GM23338 (cell line): ENCODE measurements at regions not wholly inside any gene's neighbourhood (a gene's known extent, or its start where the extent isn't known, plus 50 kb on each side); places are given as distances from the start of the nearest gene placed in this dataset.

Source experiments
- ATAC-seq: fragments of 200-7000 bp; cut with Tn5 transposase; 3 replicates; pipeline ENCODE4 v1.9.1; 2020
- DNase-seq: peaks from one replicate; pipeline ENCODE4 v3.0.0-alpha.2; 2015; ENCODE audit warnings: low spot score
- H2AFZ ChIP-seq: fragments of 200-600 bp; sonication (generic); 2 replicates; pipeline ENCODE4 v1.8.0; 2016; ENCODE audit warnings: antibody characterized with exemption, mild to moderate bottlenecking, moderate library complexity
- H3F3A ChIP-seq: fragments of 200-600 bp; sonication (generic); replicated peaks from 2 replicates; pipeline ENCODE4 v1.8.0; 2017; ENCODE audit warnings: antibody characterized with exemption, mixed run types, low read depth
- H3K27ac ChIP-seq: fragments of 200-600 bp; sonication (generic); 2 replicates; pipeline ENCODE4 v1.6.1; 2016; ENCODE audit warnings: low read depth
- H3K27me3 ChIP-seq: fragments of 200-600 bp; sonication (generic); 2 replicates; pipeline ENCODE4 v1.8.0; 2016; ENCODE audit warnings: mild to moderate bottlenecking, mixed run types, moderate library complexity; ENCODE audit not compliant: insufficient read depth
- H3K36me3 ChIP-seq: fragments of 200-600 bp; sonication (generic); 2 replicates; pipeline ENCODE4 v1.8.0; 2016; ENCODE audit warnings: mild to moderate bottlenecking; ENCODE audit not compliant: insufficient read depth
- H3K4me1 ChIP-seq: fragments of 200-600 bp; sonication (generic); 2 replicates; pipeline ENCODE4 v1.8.0; 2016; ENCODE audit warnings: mild to moderate bottlenecking, moderate library complexity; ENCODE audit not compliant: insufficient read depth
- H3K4me2 ChIP-seq: fragments of 200-600 bp; sonication (generic); 2 replicates; pipeline ENCODE4 v1.7.1; 2017; ENCODE audit warnings: mixed run types
- H3K4me3 ChIP-seq: fragments of 200-600 bp; sonication (generic); 2 replicates; pipeline ENCODE4 v1.6.1; 2016; ENCODE audit warnings: mixed run types
- H3K79me2 ChIP-seq: fragments of 200-600 bp; sonication (generic); replicated peaks from 2 replicates; pipeline ENCODE4 v1.8.0; 2017; ENCODE audit warnings: mild to moderate bottlenecking; ENCODE audit not compliant: insufficient read depth
- H3K9me2 ChIP-seq: fragments of 200-600 bp; sonication (generic); 2 replicates; pipeline ENCODE4 v1.8.0; 2017; ENCODE audit not compliant: insufficient read depth
- H4K20me1 ChIP-seq: fragments of 200-600 bp; sonication (generic); replicated peaks from 2 replicates; pipeline ENCODE4 v1.8.0; 2017; ENCODE audit warnings: mild to moderate bottlenecking; ENCODE audit not compliant: insufficient read depth
- H3K27ac Mint-ChIP-seq: 2 replicates; pipeline ENCODE4 v1.8.0; 2020; ENCODE audit warnings: inconsistent platforms, mild to moderate bottlenecking, moderate library complexity, mixed read lengths
- H3K27me3 Mint-ChIP-seq: 3 replicates; pipeline ENCODE4 v1.8.0; 2022; ENCODE audit warnings: low read depth, mild to moderate bottlenecking, moderate library complexity, mixed read lengths, inconsistent platforms; ENCODE audit not compliant: insufficient read depth, poor library complexity
- H3K36me3 Mint-ChIP-seq: 3 replicates; pipeline ENCODE4 v1.8.0; 2021; ENCODE audit warnings: low read depth, mild to moderate bottlenecking, inconsistent platforms, moderate library complexity, mixed read lengths
- H3K4me1 Mint-ChIP-seq: 3 replicates; pipeline ENCODE4 v1.8.0; 2020; ENCODE audit warnings: mild to moderate bottlenecking, inconsistent platforms, mixed read lengths
- H3K4me3 Mint-ChIP-seq: 3 replicates; pipeline ENCODE4 v1.8.0; 2021; ENCODE audit warnings: moderate library complexity, mild to moderate bottlenecking, inconsistent platforms, mixed read lengths
- H3K9me3 Mint-ChIP-seq: 3 replicates; pipeline ENCODE4 v1.8.0; 2020; ENCODE audit warnings: moderate library complexity, mild to moderate bottlenecking, inconsistent platforms, mixed read lengths
- CREB1 ChIP-seq: fragments of 250-450 bp; sonication (Bioruptor Pico); IDR thresholded peaks from 2 replicates; pipeline ENCODE4 v1.5.0; 2020; ENCODE audit warnings: low read depth, mild to moderate bottlenecking, moderate library complexity
- EZH2 ChIP-seq: fragments of 200-600 bp; sonication (generic); IDR thresholded peaks from one replicate; pipeline ENCODE4 v1.8.0; 2017; ENCODE audit warnings: antibody characterized with exemption, mild to moderate bottlenecking, low read depth; ENCODE audit not compliant: unreplicated experiment
- EZH2phosphoT487 ChIP-seq: fragments of 200-600 bp; sonication (generic); IDR thresholded peaks from one replicate; pipeline ENCODE4 v1.8.1; 2018; ENCODE audit warnings: antibody characterized with exemption; ENCODE audit not compliant: unreplicated experiment
- JUNB ChIP-seq: IDR thresholded peaks from one replicate; pipeline ENCODE4 v1.6.1; 2016; ENCODE audit warnings: antibody characterized with exemption; ENCODE audit not compliant: unreplicated experiment
- NANOG ChIP-seq: IDR thresholded peaks from 2 replicates; pipeline ENCODE4 v1.6.1; 2016; ENCODE audit warnings: antibody characterized with exemption, borderline replicate concordance
- POLR2AphosphoS5 ChIP-seq: IDR thresholded peaks from 2 replicates; pipeline ENCODE4 v1.6.1; 2016; ENCODE audit warnings: antibody characterized with exemption, low read depth
- STAT1 ChIP-seq: IDR thresholded peaks from one replicate; pipeline ENCODE4 v1.6.1; 2016; ENCODE audit warnings: antibody characterized with exemption; ENCODE audit not compliant: unreplicated experiment
- ZNF114 ChIP-seq: fragments of 250-450 bp; sonication (Bioruptor Pico); IDR thresholded peaks from 2 replicates; pipeline ENCODE4 v1.5.0; 2020; ENCODE audit warnings: mild to moderate bottlenecking, moderate library complexity
- ZNF331 ChIP-seq: fragments of 250-450 bp; sonication (Bioruptor Pico); IDR thresholded peaks from 2 replicates; pipeline ENCODE4 v1.5.0; 2020; ENCODE audit warnings: low read depth, mild to moderate bottlenecking, moderate library complexity
- TF ChIP-seq, protein P1 (sequence below): fragments of 250-450 bp; sonication (Bioruptor Pico); IDR thresholded peaks from 2 replicates; pipeline ENCODE4 v1.5.0; 2020; ENCODE audit warnings: mild to moderate bottlenecking, moderate library complexity
- TF ChIP-seq, protein P2 (sequence below): IDR thresholded peaks from 2 replicates; pipeline ENCODE4 v1.6.1; 2016; ENCODE audit warnings: antibody characterized with exemption
- TF ChIP-seq, protein P3 (sequence below): IDR thresholded peaks from one replicate; pipeline ENCODE4 v1.6.1; 2018; ENCODE audit warnings: antibody characterized with exemption; ENCODE audit not compliant: unreplicated experiment
- TF ChIP-seq, protein P4 (sequence below), 2 experiments: fragments of 200-600 bp in 1 of 2; sonication (generic) in 1 of 2; conservative IDR thresholded peaks; 2 replicates each; pipeline versions ENCODE4 v1.5.1 to v1.6.1; 2016 to 2017; ENCODE audit warnings: antibody characterized with exemption in 2 of 2, low read depth in 2 of 2, mild to moderate bottlenecking in 2 of 2, moderate library complexity in 1 of 2

DNA sequence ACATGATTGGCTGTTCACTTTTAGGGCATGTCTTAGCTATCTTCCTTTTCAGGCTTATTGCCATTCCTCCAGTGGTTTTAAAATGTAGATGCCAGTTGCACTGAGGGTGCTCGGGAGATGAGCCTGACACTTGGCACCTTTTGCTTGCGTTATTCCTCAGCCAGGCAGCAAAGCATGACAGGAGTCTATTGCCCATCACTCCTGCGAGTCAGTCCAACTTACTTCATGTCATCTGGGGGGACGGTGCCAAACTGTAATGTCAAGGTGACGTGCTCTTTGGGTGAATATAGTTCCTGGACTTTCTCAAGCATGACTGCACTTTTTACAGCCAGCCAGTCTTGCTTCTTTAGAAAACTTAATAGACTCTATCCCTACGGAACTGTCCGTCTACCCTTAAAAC, 406.0 kb upstream of the C2CD4B start:
- Mint-ChIP-seq H3K9me3 (no peaks in the 10 kb centered on the region), H3K27ac (no peak overlapping the region), H3K27me3 (peaks cover 16% of the 10 kb centered on the region), H3K4me3 (no peak overlapping the region), H3K4me1 (peaks cover 29% of the 10 kb centered on the region), H3K36me3 (no peaks in the 10 kb centered on the region)
- Histone ChIP-seq H3K27ac (no peak overlapping the region), H4K20me1 (no peaks in the 10 kb centered on the region; the same call in 1 of the 2 replicates), H3K79me2 (no peaks in the 10 kb centered on the region; the same call in 1 of the 2 replicates), H3K4me3 (no peak overlapping the region), H2AFZ (no peak overlapping the region), H3F3A (no peaks in the 10 kb centered on the region), H3K27me3 (no peaks in the 10 kb centered on the region), H3K36me3 (no peaks in the 10 kb centered on the region), H3K4me2 (no peak overlapping the region), H3K4me1 (no peaks in the 10 kb centered on the region; the same call in 1 of the 2 replicates), H3K9me2 (no peaks in the 10 kb centered on the region)
- DNase-seq (no peak), ATAC-seq (no peak)
- TF ChIP-seq POLR2AphosphoS5 (no peak), ZNF114 (CRISPR knock-in tag) (no peak), JUNB (no peak), EZH2phosphoT487 (no peak), NANOG (no peak), EZH2 (no peak), ZNF331 (CRISPR knock-in tag) (no peak), CREB1 (CRISPR knock-in tag) (no peak), STAT1 (no peak)
- TF ChIP-seq, protein P1, sequence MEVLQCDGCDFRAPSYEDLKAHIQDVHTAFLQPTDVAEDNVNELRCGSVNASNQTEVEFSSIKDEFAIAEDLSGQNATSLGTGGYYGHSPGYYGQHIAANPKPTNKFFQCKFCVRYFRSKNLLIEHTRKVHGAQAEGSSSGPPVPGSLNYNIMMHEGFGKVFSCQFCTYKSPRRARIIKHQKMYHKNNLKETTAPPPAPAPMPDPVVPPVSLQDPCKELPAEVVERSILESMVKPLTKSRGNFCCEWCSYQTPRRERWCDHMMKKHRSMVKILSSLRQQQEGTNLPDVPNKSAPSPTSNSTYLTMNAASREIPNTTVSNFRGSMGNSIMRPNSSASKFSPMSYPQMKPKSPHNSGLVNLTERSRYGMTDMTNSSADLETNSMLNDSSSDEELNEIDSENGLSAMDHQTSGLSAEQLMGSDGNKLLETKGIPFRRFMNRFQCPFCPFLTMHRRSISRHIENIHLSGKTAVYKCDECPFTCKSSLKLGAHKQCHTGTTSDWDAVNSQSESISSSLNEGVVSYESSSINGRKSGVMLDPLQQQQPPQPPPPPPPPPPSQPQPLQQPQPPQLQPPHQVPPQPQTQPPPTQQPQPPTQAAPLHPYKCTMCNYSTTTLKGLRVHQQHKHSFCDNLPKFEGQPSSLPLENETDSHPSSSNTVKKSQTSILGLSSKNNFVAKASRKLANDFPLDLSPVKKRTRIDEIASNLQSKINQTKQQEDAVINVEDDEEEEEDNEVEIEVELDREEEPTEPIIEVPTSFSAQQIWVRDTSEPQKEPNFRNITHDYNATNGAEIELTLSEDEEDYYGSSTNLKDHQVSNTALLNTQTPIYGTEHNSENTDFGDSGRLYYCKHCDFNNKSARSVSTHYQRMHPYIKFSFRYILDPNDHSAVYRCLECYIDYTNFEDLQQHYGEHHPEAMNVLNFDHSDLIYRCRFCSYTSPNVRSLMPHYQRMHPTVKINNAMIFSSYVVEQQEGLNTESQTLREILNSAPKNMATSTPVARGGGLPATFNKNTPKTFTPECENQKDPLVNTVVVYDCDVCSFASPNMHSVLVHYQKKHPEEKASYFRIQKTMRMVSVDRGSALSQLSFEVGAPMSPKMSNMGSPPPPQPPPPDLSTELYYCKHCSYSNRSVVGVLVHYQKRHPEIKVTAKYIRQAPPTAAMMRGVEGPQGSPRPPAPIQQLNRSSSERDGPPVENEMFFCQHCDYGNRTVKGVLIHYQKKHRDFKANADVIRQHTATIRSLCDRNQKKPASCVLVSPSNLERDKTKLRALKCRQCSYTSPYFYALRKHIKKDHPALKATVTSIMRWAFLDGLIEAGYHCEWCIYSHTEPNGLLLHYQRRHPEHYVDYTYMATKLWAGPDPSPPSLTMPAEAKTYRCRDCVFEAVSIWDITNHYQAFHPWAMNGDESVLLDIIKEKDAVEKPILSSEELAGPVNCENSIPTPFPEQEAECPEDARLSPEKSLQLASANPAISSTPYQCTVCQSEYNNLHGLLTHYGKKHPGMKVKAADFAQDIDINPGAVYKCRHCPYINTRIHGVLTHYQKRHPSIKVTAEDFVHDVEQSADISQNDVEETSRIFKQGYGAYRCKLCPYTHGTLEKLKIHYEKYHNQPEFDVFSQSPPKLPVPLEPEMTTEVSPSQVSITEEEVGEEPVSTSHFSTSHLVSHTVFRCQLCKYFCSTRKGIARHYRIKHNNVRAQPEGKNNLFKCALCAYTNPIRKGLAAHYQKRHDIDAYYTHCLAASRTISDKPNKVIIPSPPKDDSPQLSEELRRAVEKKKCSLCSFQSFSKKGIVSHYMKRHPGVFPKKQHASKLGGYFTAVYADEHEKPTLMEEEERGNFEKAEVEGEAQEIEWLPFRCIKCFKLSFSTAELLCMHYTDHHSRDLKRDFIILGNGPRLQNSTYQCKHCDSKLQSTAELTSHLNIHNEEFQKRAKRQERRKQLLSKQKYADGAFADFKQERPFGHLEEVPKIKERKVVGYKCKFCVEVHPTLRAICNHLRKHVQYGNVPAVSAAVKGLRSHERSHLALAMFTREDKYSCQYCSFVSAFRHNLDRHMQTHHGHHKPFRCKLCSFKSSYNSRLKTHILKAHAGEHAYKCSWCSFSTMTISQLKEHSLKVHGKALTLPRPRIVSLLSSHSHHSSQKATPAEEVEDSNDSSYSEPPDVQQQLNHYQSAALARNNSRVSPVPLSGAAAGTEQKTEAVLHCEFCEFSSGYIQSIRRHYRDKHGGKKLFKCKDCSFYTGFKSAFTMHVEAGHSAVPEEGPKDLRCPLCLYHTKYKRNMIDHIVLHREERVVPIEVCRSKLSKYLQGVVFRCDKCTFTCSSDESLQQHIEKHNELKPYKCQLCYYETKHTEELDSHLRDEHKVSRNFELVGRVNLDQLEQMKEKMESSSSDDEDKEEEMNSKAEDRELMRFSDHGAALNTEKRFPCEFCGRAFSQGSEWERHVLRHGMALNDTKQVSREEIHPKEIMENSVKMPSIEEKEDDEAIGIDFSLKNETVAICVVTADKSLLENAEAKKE (CRISPR knock-in tag), result no peak
- TF ChIP-seq, protein P2, sequence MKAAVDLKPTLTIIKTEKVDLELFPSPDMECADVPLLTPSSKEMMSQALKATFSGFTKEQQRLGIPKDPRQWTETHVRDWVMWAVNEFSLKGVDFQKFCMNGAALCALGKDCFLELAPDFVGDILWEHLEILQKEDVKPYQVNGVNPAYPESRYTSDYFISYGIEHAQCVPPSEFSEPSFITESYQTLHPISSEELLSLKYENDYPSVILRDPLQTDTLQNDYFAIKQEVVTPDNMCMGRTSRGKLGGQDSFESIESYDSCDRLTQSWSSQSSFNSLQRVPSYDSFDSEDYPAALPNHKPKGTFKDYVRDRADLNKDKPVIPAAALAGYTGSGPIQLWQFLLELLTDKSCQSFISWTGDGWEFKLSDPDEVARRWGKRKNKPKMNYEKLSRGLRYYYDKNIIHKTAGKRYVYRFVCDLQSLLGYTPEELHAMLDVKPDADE, result no peak
- TF ChIP-seq, protein P3, sequence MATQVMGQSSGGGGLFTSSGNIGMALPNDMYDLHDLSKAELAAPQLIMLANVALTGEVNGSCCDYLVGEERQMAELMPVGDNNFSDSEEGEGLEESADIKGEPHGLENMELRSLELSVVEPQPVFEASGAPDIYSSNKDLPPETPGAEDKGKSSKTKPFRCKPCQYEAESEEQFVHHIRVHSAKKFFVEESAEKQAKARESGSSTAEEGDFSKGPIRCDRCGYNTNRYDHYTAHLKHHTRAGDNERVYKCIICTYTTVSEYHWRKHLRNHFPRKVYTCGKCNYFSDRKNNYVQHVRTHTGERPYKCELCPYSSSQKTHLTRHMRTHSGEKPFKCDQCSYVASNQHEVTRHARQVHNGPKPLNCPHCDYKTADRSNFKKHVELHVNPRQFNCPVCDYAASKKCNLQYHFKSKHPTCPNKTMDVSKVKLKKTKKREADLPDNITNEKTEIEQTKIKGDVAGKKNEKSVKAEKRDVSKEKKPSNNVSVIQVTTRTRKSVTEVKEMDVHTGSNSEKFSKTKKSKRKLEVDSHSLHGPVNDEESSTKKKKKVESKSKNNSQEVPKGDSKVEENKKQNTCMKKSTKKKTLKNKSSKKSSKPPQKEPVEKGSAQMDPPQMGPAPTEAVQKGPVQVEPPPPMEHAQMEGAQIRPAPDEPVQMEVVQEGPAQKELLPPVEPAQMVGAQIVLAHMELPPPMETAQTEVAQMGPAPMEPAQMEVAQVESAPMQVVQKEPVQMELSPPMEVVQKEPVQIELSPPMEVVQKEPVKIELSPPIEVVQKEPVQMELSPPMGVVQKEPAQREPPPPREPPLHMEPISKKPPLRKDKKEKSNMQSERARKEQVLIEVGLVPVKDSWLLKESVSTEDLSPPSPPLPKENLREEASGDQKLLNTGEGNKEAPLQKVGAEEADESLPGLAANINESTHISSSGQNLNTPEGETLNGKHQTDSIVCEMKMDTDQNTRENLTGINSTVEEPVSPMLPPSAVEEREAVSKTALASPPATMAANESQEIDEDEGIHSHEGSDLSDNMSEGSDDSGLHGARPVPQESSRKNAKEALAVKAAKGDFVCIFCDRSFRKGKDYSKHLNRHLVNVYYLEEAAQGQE, result no peak
- TF ChIP-seq, protein P4, sequence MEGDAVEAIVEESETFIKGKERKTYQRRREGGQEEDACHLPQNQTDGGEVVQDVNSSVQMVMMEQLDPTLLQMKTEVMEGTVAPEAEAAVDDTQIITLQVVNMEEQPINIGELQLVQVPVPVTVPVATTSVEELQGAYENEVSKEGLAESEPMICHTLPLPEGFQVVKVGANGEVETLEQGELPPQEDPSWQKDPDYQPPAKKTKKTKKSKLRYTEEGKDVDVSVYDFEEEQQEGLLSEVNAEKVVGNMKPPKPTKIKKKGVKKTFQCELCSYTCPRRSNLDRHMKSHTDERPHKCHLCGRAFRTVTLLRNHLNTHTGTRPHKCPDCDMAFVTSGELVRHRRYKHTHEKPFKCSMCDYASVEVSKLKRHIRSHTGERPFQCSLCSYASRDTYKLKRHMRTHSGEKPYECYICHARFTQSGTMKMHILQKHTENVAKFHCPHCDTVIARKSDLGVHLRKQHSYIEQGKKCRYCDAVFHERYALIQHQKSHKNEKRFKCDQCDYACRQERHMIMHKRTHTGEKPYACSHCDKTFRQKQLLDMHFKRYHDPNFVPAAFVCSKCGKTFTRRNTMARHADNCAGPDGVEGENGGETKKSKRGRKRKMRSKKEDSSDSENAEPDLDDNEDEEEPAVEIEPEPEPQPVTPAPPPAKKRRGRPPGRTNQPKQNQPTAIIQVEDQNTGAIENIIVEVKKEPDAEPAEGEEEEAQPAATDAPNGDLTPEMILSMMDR (conservative IDR thresholded peaks at IDR 0.05; ENCODE audit: low read depth in 2 of 2), result no peak
